Activated T-cell treated with anti-CD3 and anti-CD28 coated beads, Interleukin-2, amount 50 U/mL, for 48 hours (primary cell): ENCODE measurements at regions not wholly inside any gene's neighbourhood (a gene's known extent, or its start where the extent isn't known, plus 50 kb on each side); places are given as distances from the start of the nearest gene placed in this dataset.

Experiments used
- DNase-seq, 2 experiments: peaks; one replicate each; pipeline ENCODE4 v3.0.0-alpha.2; 2020

DNA sequence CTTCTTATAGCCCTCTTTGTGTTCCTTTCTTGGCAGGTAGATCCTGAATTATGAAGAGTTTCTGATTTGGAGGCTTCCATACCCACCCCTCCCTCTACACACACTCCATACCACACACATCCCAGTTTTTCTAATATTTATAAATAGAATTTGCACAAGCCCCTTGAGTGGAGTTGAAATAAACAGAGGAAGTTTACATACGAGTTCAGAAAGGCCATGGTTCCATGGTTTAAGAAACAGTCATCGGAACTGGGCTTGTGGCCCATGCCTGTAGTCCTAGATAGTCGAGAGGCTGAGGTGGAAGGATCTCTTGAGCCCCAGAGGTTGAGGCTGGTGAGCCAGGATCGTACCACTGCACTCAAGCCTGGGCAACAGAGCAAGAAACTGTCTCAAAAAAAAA lies 62.7 kb upstream of the TANC1 start:
- DNase-seq, result no peak

DNA sequence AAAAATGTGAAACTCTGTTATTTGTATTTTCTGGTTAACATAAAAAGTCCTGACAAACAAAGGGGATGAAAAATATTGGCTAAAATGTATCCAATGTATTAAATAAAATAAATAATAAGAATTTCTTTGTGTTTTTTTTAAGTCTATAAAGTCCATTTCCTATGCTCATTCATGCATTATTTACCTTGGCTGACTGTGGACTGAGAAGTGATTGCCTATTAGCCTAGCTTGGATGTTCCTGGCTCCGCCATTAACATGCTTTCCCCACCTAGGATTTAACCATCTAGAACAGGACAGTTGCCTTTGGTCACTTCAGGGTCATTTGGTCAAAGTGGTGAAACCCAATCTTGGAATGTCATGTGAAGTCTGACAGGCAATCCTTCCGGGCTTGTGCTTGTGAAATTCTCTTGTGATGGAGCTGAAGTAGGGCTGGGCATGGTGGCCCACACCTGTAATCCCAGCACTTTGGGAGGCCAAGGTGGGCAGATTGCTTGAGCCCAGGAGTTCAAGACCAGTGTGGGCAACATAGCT lies 60.4 kb upstream of the TANC1 start:
- DNase-seq, result no peak

DNA sequence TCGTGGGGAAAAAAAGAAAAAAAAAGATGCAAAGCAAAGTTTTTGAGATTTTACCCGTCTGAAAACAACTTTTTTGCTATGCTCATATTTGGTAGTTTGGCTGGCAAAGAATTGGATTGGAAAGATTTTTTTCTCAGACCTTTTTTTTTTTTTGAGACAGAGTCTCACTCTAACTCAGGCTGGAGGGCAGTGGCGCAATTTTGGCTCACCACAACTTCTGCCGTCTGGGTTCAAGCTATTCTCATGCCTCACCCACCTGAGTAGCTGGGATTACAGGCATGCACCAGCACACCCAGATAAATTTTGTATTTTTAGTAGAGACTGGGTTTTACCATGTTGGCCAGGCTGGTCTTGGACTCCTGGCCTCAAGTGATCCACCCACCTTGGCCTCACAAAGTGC lies 56.3 kb upstream of the TANC1 start:
- no peak for DNase-seq

DNA sequence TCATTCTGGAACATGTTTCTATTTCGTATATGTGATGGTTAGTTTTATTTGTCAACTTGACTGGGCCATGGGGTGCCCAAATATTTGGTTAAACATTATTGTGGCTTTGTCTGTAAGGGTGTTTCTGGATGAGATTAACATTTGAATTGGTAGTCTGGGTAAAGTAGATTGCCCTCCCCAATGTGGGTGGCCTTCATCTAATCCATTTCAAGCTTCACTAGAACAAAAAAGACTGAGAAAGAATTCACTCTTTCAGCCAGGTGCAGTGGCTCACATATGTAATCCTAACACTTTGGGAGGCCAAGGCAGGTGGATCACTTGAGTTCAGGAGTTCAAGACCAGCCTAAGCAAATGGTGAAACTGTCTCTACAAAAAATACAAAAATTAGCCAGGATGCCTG lies 55.7 kb upstream of the TANC1 start:
- DNase-seq, result no peak

DNA sequence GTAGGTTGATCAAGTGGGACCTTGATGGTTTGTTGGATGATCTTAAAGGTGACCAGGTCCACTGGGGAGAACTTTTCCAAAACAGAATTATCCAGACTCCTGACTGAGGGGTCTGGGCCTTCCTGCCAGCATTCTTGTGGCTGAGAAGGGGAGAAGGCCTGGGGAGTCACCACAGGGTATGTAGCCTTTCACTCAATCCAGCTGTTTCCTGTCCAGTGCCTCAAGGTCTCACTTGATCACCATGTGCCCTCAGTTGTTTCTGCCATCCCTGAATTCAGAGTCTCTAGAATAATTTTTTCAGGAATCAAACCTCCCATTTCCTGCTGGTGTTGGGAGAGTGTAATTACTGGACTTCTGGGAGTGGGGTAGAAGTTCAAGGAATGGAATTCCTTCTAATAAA lies 54.4 kb upstream of the TANC1 start:
- DNase-seq, result no peak

DNA sequence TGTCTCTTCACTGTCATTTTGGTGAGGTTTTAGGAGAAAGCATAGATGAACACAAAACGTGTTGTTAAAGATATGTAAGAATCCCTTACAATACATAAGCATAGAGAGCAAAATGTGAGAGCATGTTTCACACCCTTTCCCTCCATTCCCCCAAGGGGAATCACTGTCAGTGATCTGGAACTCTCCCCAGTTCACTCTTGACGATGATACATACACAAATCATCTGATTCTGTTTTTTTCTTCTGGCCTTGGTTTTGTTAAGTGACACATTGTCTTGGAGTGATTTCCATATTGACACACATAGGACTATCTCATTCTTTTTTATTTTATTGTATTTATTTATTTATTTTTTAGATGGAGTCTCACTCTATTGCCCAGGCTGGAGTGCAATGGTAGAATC lies 53.7 kb upstream of the TANC1 start:
- no peak for DNase-seq

DNA sequence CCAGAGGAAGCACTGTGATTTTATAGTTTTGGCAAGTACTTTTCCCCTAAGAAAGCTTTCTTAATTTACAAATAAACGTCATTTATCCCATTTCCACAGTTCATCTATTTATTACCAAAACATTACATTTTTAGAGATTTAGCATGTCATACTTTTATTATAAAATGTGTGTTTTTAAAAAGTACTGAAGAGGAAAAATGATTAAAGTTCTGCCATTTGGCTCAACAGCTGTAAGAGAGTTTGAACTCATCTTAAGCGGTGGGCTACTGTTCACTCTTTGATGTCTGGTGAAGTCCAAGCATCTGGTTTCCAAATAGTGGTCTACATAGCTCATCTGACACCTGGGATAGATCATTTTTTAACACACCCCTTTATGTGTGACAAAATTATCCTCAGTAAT lies 51.3 kb upstream of the TANC1 start:
- no peak for DNase-seq

DNA sequence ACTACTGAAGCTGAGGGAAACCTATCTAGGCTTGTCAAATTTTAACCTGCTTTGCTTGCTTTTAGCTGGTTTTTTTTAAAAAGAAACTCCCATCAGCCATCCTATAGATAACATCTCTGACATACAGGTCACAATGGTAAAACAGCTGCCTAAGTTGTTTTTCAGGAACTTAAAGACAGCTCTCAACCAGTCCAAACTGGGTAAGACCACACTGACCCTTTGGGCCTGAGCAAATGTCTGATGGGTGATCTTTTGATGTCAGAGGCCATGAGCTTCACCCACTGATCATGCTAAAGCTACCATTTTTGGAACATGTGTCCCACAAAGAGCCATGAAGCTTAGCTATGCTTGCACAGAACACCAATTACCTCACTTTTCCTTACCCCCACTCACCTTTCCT lies 50.0 kb upstream of the TANC1 start:
- no peak for DNase-seq
